Adrenal gland (tissue), 9 donors: ENCODE measurements at regions not wholly inside any gene's neighbourhood (a gene's known extent, or its start where the extent isn't known, plus 50 kb on each side); places are given as distances from the start of the nearest gene placed in this dataset.
A peak's percentile ranks its signal among the peaks of the same experiment; 100 is the strongest.

ENCODE experiments used
- DNase-seq, 7 donors: peaks; one replicate each; pipeline ENCODE4 v3.0.0-alpha.2; 2019 to 2020
- H3K27ac ChIP-seq, 5 donors: fragments of 200-600 bp; sonication (generic) in 4 of 5; 1 replicate in 3 of 5; 2 replicates in 2 of 5; pipeline versions ENCODE4 v1.5.1 to v1.8.0; 2016 to 2020; ENCODE audit warnings: mild to moderate bottlenecking in 1 of 5
- H3K27me3 ChIP-seq: fragments of 200-600 bp; 2 replicates; pipeline ENCODE4 v1.8.0; 2021
- H3K36me3 ChIP-seq, 2 donors: fragments of 200-600 bp; replicated peaks in 1 of 2; 1 replicate in 1 of 2; 2 replicates in 1 of 2; pipeline versions ENCODE4 v1.5.1 to v1.8.0; 2018 to 2022
- H3K4me1 ChIP-seq, 2 donors: fragments of 200-600 bp; replicated peaks in 1 of 2; 1 replicate in 1 of 2; 2 replicates in 1 of 2; pipeline versions ENCODE4 v1.5.1 to v1.8.0; 2018 to 2021
- H3K4me3 ChIP-seq, 4 donors: fragments of 200-600 bp; sonication (generic) in 3 of 4; one replicate each; pipeline ENCODE4 v1.5.1; 2016 to 2018
- H3K9me3 ChIP-seq, 3 donors: fragments of 200-600 bp; sonication (generic) in 1 of 3; replicated peaks in 1 of 3; 1 replicate in 2 of 3; 2 replicates in 1 of 3; pipeline versions ENCODE4 v1.5.1 to v1.8.0; 2016 to 2021
- CTCF ChIP-seq, 6 experiments: fragments of 450-650 bp in 4 of 6; fragments of 200-600 bp in 2 of 6; sonication (generic) in 1 of 6; IDR thresholded peaks; 1 replicate in 5 of 6; 2 replicates in 1 of 6; pipeline versions ENCODE4 v1.5.1 to v1.8.0; 2016 to 2021; ENCODE audit warnings: antibody characterized with exemption in 6 of 6, mild to moderate bottlenecking in 2 of 6, moderate library complexity in 1 of 6
- POLR2A ChIP-seq, 2 donors: fragments of 450-650 bp; IDR thresholded peaks; one replicate each; pipeline ENCODE4 v1.6.1; 2017; ENCODE audit warnings: antibody characterized with exemption in 2 of 2, mild to moderate bottlenecking in 2 of 2, moderate library complexity in 1 of 2
- WGBS, 4 donors: extraction: QIAGEN DNeasy Blood & Tissue Kit in 2 of 4; methylation state at CpG; one replicate each; pipeline versions ENCODE4 v1.1.5 to v1.1.7; 2013 to 2017; 5-methylcytosine and 5-hydroxymethylcytosine counted together
- intact Hi-C, 2 donors: fragments of 100-400 bp; cut with DNase I; formaldehyde crosslinking; loops; one replicate each; pipeline versions ENCODE4 v1.14.1 to v1.15.0; 2022 to 2023
- donor health status: healthy with polysubstance abuse.
- donor health status: Bipolar disorder and iron deficiency.
- donor health status: DM: yes; HTN: yes; CAD: no.
- donor health status: DM: no; HTN: no; CAD: no.
- donor health status: DM: no; HTN: no; CAD: no.

DNA sequence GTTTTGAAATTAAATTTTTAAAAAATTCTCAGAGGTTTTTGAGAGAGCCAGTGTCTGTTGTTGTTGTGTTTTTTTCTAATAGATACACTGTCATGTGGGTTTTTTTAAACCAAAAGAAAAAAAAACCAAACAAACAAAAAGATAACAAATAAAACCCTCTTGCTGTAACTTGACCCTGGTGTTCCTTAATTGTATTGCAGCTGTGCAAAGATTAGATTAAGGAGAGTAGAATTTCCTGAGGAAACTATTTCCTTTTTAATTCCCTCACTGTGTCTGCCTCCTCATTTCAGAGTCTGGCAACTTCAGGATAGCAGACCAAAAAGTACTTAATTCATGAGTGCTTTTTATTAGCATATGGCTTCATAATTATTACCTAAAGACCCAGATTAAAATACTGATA lies 281.9 kb downstream of the EPM2A start:
- no peak for DNase-seq
- H3K27ac ChIP-seq = no peak overlapping the region
- no peak for TF ChIP-seq POLR2A (IDR thresholded peaks at IDR 0.05)
- TF ChIP-seq CTCF (IDR thresholded peaks at IDR 0.05) = peak in 2 of 6 experiments; percentile 8 to 25
- H3K9me3 ChIP-seq = no peaks in the 10 kb centered on the region
- H3K27me3 ChIP-seq = no peaks in the 10 kb centered on the region
- intact Hi-C loops = no loop called here
- H3K4me1 ChIP-seq = no peaks in the 10 kb centered on the region
- no peak overlapping the region for H3K4me3 ChIP-seq
- H3K36me3 ChIP-seq = no peaks in the 10 kb centered on the region

GRCh38 chr6:145454006-145454405 lies 281.3 kb downstream of the EPM2A start:
- DNase-seq = no peak
- no peaks in the 10 kb centered on the region for H3K27me3 ChIP-seq
- H3K36me3 ChIP-seq = no peaks in the 10 kb centered on the region
- no peak overlapping the region for H3K27ac ChIP-seq
- WGBS, 4 donors = 83 to 95% (median 87%) methylated on average over 2 of the region's 2 CpGs
- H3K9me3 ChIP-seq = no peaks in the 10 kb centered on the region
- H3K4me3 ChIP-seq = no peak overlapping the region
- H3K4me1 ChIP-seq = no peaks in the 10 kb centered on the region
- intact Hi-C loops = no loop called here
- no peak for TF ChIP-seq POLR2A (IDR thresholded peaks at IDR 0.05)
- TF ChIP-seq CTCF (IDR thresholded peaks at IDR 0.05) = no peak

DNA sequence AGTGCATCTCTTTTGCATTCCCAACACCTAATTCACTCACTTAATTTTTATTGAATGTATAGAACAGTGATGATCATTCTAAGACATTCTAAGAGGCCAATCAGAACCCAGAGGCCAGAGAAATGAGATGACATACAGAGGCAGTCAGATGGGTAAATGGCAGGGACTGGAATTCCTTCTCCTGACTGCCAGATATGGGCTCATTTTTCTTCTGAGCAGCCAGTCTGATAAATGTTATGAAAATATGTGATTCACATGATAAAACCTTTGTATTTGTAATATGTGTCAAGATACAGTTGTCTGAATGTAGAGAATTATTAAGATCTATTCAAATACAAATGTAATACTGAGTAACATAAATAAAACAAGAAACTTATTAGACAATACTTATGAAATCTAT lies 277.8 kb downstream of the EPM2A start:
- intact Hi-C loops = no loop called here

GRCh38 chr6:145468534-145468933 lies 266.8 kb downstream of the EPM2A start:
- Histone ChIP-seq H3K4me3 (no peak overlapping the region), H3K27me3 (no peaks in the 10 kb centered on the region), H3K4me1 (no peaks in the 10 kb centered on the region), H3K27ac (no peak overlapping the region), H3K9me3 (peaks cover 0 to 3% (median 0%) of the 10 kb centered on the region in 3 donors), H3K36me3 (no peaks in the 10 kb centered on the region)
- DNase-seq = no peak
- TF ChIP-seq POLR2A (IDR thresholded peaks at IDR 0.05) (no peak), CTCF (IDR thresholded peaks at IDR 0.05) (no peak)
- intact Hi-C loops = no loop called here

More for the DNA sequence above, 277.8 kb downstream of the EPM2A start:
- Histone ChIP-seq H3K4me3 (no peak overlapping the region), H3K27ac (no peak overlapping the region), H3K36me3 (no peaks in the 10 kb centered on the region), H3K9me3 (no peaks in the 10 kb centered on the region), H3K27me3 (no peaks in the 10 kb centered on the region), H3K4me1 (no peaks in the 10 kb centered on the region)
- DNase-seq = no peak
- TF ChIP-seq CTCF (IDR thresholded peaks at IDR 0.05) = no peak
- no peak for TF ChIP-seq POLR2A (IDR thresholded peaks at IDR 0.05)
